ENCODE measurements at regions not wholly inside any gene's neighbourhood (a gene's known extent, or its start where the extent isn't known, plus 50 kb on each side); places are given as distances from the start of the nearest gene placed in this dataset.

GRCh38 chr4:13238936-13239335 is 245.2 kb downstream of the RAB28 start:
- no peak for TF ChIP-seq CTCF (IDR thresholded peaks at IDR 0.05; ENCODE audit: insufficient read depth, low read length, severe bottlenecking)
- FAIRE-seq, result no peak
- Histone ChIP-seq H3K27me3 (ENCODE audit: control insufficient read depth, insufficient read depth, low read length) (no peaks in the 10 kb centered on the region), H3K4me3 (ENCODE audit: low read depth, low read length) (no peak overlapping the region), H3K36me3 (ENCODE audit: control insufficient read depth, insufficient read depth, low read length) (no peaks in the 10 kb centered on the region)
- DNase-seq (ENCODE audit: low read depth), result no peak

GRCh38 chr4:13236485-13236884 is 247.7 kb downstream of the RAB28 start:
- Histone ChIP-seq H3K27me3 (ENCODE audit: control insufficient read depth, insufficient read depth, low read length) (no peaks in the 10 kb centered on the region), H3K4me3 (ENCODE audit: low read depth, low read length) (no peak overlapping the region), H3K36me3 (ENCODE audit: control insufficient read depth, insufficient read depth, low read length) (no peaks in the 10 kb centered on the region)
- FAIRE-seq, result no peak
- DNase-seq (ENCODE audit: low read depth), result no peak
- TF ChIP-seq CTCF (IDR thresholded peaks at IDR 0.05; ENCODE audit: insufficient read depth, low read length, severe bottlenecking), result no peak

- Histone ChIP-seq H3K36me3 (ENCODE audit: control insufficient read depth, insufficient read depth, low read length) (no peaks in the 10 kb centered on the region), H3K4me3 (ENCODE audit: low read depth, low read length) (no peak overlapping the region), H3K27me3 (ENCODE audit: control insufficient read depth, insufficient read depth, low read length) (no peaks in the 10 kb centered on the region)
- no peak for FAIRE-seq
- no peak for TF ChIP-seq CTCF (IDR thresholded peaks at IDR 0.05; ENCODE audit: insufficient read depth, low read length, severe bottlenecking)
- no peak for DNase-seq (ENCODE audit: low read depth)
Observed at GRCh38 chr4:13233755-13234154, 250.4 kb downstream of the RAB28 start.

- no peaks in the 10 kb centered on the region for H3K36me3 ChIP-seq (ENCODE audit: control insufficient read depth, insufficient read depth, low read length)
- H3K4me3 ChIP-seq (ENCODE audit: low read depth, low read length), result no peak overlapping the region
- FAIRE-seq (no peak), DNase-seq (ENCODE audit: low read depth) (no peak)
- TF ChIP-seq CTCF (IDR thresholded peaks at IDR 0.05; ENCODE audit: insufficient read depth, low read length, severe bottlenecking), result no peak
- no peaks in the 10 kb centered on the region for H3K27me3 ChIP-seq (ENCODE audit: control insufficient read depth, insufficient read depth, low read length)
Observed at GRCh38 chr4:13219971-13220370, 264.2 kb downstream of the RAB28 start.

GRCh38 chr4:13218326-13218958 is 265.7 kb downstream of the RAB28 start:
- Histone ChIP-seq H3K4me3 (ENCODE audit: low read depth, low read length) (no peak overlapping the region), H3K36me3 (ENCODE audit: control insufficient read depth, insufficient read depth, low read length) (no peaks in the 10 kb centered on the region), H3K27me3 (ENCODE audit: control insufficient read depth, insufficient read depth, low read length) (no peaks in the 10 kb centered on the region)
- FAIRE-seq (no peak), DNase-seq (ENCODE audit: low read depth) (no peak)
- no peak for TF ChIP-seq CTCF (IDR thresholded peaks at IDR 0.05; ENCODE audit: insufficient read depth, low read length, severe bottlenecking)

- TF ChIP-seq CTCF (IDR thresholded peaks at IDR 0.05; ENCODE audit: insufficient read depth, low read length, severe bottlenecking), result no peak
- FAIRE-seq (no peak), DNase-seq (ENCODE audit: low read depth) (no peak)
- H3K36me3 ChIP-seq (ENCODE audit: control insufficient read depth, insufficient read depth, low read length), result no peaks in the 10 kb centered on the region
- no peak overlapping the region for H3K4me3 ChIP-seq (ENCODE audit: low read depth, low read length)
- H3K27me3 ChIP-seq (ENCODE audit: control insufficient read depth, insufficient read depth, low read length), result no peaks in the 10 kb centered on the region
Observed at GRCh38 chr4:13215560-13215959, 268.6 kb downstream of the RAB28 start.

All from bronchial epithelial cell (primary cell).